Ovary (tissue), 7 donors: ENCODE measurements at regions not wholly inside any gene's neighbourhood (a gene's known extent, or its start where the extent isn't known, plus 50 kb on each side); places are given as distances from the start of the nearest gene placed in this dataset.

ENCODE experiments used
- DNase-seq, 5 donors: peaks; one replicate each; pipeline ENCODE4 v3.0.0-alpha.2; 2019 to 2020
- H3K27ac ChIP-seq, 2 donors: fragments of 200-600 bp; one replicate each; pipeline versions ENCODE4 v1.5.1 to v1.8.0; 2019 to 2022
- H3K27me3 ChIP-seq: fragments of 200-600 bp; one replicate; pipeline ENCODE4 v1.8.0; 2022
- H3K36me3 ChIP-seq: fragments of 200-600 bp; sonication (generic); one replicate; pipeline ENCODE4 v1.5.1; 2019
- H3K4me1 ChIP-seq: one replicate; pipeline ENCODE4 v1.8.1; 2013; ENCODE audit warnings: mild to moderate bottlenecking, moderate library complexity; ENCODE audit not compliant: insufficient read depth
- H3K4me3 ChIP-seq: fragments of 200-600 bp; sonication (generic); one replicate; pipeline ENCODE4 v1.5.1; 2017
- H3K9me3 ChIP-seq, 2 donors: fragments of 200-600 bp in 1 of 2; sonication (generic) in 1 of 2; one replicate each; pipeline versions ENCODE4 v1.5.1 to v1.8.1; 2013 to 2019; ENCODE audit warnings: mild to moderate bottlenecking in 1 of 2, moderate library complexity in 1 of 2
- CTCF ChIP-seq, 3 donors: fragments of 450-650 bp in 2 of 3; fragments of 200-600 bp in 1 of 3; IDR thresholded peaks; one replicate each; pipeline versions ENCODE4 v1.5.1 to v1.8.0; 2016 to 2022; ENCODE audit warnings: antibody characterized with exemption in 3 of 3, mild to moderate bottlenecking in 1 of 3
- EP300 ChIP-seq: sonication (generic); formaldehyde crosslinking; IDR thresholded peaks from one replicate; pipeline ENCODE4 v1.6.1; 2017; ENCODE audit warnings: antibody characterized with exemption
- POLR2A ChIP-seq: fragments of 450-650 bp; IDR thresholded peaks from one replicate; pipeline ENCODE4 v1.6.1; 2017; ENCODE audit warnings: antibody characterized with exemption, mild to moderate bottlenecking, moderate library complexity
- WGBS, 3 donors: extraction: QIAGEN DNeasy Blood & Tissue Kit in 1 of 3; methylation state at CpG; one replicate each; pipeline versions ENCODE4 v1.1.5 to v1.1.7; 2013 to 2017; 5-methylcytosine and 5-hydroxymethylcytosine counted together
- intact Hi-C, 4 donors: fragments of 100-400 bp; cut with DNase I; formaldehyde crosslinking; loops; one replicate each; pipeline versions ENCODE4 v1.11.0 to v1.15.1; 2022 to 2023
- donor health status: DM: no; HTN: no; CAD: no; lungs with moderate emphysema.
- donor health status: DM: no; HTN: no; CAD: no.
- donor health status: Bipolar disorder and iron deficiency.
- donor health status: DM: no; HTN: no; CAD: no.
- donor health status: DM: yes; HTN: yes; CAD: no.

- Histone ChIP-seq H3K9me3 (no peaks in the 10 kb centered on the region), H3K27me3 (no peaks in the 10 kb centered on the region), H3K4me1 (no peaks in the 10 kb centered on the region), H3K4me3 (no peak overlapping the region), H3K36me3 (no peaks in the 10 kb centered on the region), H3K27ac (no peak overlapping the region)
- TF ChIP-seq POLR2A (no peak), CTCF (IDR thresholded peaks at IDR 0.05) (no peak), EP300 (no peak)
- WGBS, 3 donors = 81 to 84% (median 81%) methylated on average over 2 of the region's 2 CpGs
- DNase-seq = no peak
- intact Hi-C loops = loop anchor here in 2 of 4 donors (10.0 kb wide), 2 partner anchors 322 to 638 kb away; partner anchors contain the start of gene SAMD5 (in 1 of the 2)
Observed at GRCh38 chr6:148142821-148143220, 199.8 kb upstream of the SASH1 start.

- Histone ChIP-seq H3K9me3 (no peaks in the 10 kb centered on the region), H3K4me3 (no peak overlapping the region), H3K4me1 (no peaks in the 10 kb centered on the region), H3K27ac (no peak overlapping the region), H3K36me3 (no peaks in the 10 kb centered on the region), H3K27me3 (no peaks in the 10 kb centered on the region)
- intact Hi-C loops = loop anchor here in 2 of 4 donors (10.0 kb wide), 2 partner anchors 321 to 639 kb away; partner anchors contain the start of gene SAMD5 (in 1 of the 2)
- no peak for TF ChIP-seq EP300
- no peak for TF ChIP-seq CTCF (IDR thresholded peaks at IDR 0.05)
- no peak for TF ChIP-seq POLR2A
- DNase-seq = no peak
- WGBS, 3 donors = 72 to 84% (median 75%) methylated on average over 7 of the region's 7 CpGs
Observed at GRCh38 chr6:148143771-148144170, 198.9 kb upstream of the SASH1 start.

GRCh38 chr6:148144917-148145521 lies 197.6 kb upstream of the SASH1 start:
- WGBS, 3 donors = 36 to 46% (median 38%) methylated on average over 8 of the region's 8 CpGs
- intact Hi-C loops = loop anchor here in 2 of 4 donors (10.0 kb wide), 2 partner anchors 320 to 640 kb away; partner anchors contain the start of gene SAMD5 (in 1 of the 2)
- H3K36me3 ChIP-seq = no peaks in the 10 kb centered on the region
- peak; percentile 54 to 85 (median 70) for DNase-seq
- no peaks in the 10 kb centered on the region for H3K4me1 ChIP-seq
- TF ChIP-seq EP300 (no peak), CTCF (IDR thresholded peaks at IDR 0.05) (peak; percentile 24 to 43 (median 27))
- H3K9me3 ChIP-seq = no peaks in the 10 kb centered on the region
- no peak overlapping the region for H3K4me3 ChIP-seq
- no peak overlapping the region for H3K27ac ChIP-seq
- H3K27me3 ChIP-seq = no peaks in the 10 kb centered on the region

GRCh38 chr6:148146717-148147462 lies 195.7 kb upstream of the SASH1 start:
- WGBS, 3 donors = 80 to 82% (median 80%) methylated on average over 12 of the region's 12 CpGs
- no peak for DNase-seq
- H3K27me3 ChIP-seq = no peaks in the 10 kb centered on the region
- no peak overlapping the region for H3K27ac ChIP-seq
- H3K36me3 ChIP-seq = no peaks in the 10 kb centered on the region
- no peak overlapping the region for H3K4me3 ChIP-seq
- H3K4me1 ChIP-seq = no peaks in the 10 kb centered on the region
- no peak for TF ChIP-seq CTCF (IDR thresholded peaks at IDR 0.05)
- no peak for TF ChIP-seq POLR2A
- no peak for TF ChIP-seq EP300
- intact Hi-C loops = loop anchor here in 2 of 4 donors (10.0 kb wide), 2 partner anchors 318 to 642 kb away; partner anchors contain the start of gene SAMD5 (in 1 of the 2)
- no peaks in the 10 kb centered on the region for H3K9me3 ChIP-seq
